ENCODE measurements at regions not wholly inside any gene's neighbourhood (a gene's known extent, or its start where the extent isn't known, plus 50 kb on each side); places are given as distances from the start of the nearest gene placed in this dataset.

- Mint-ChIP-seq H3K4me1 (ENCODE audit: low read depth, unreplicated experiment) (no peaks in the 10 kb centered on the region), H3K27me3 (ENCODE audit: unreplicated experiment) (no peaks in the 10 kb centered on the region), H3K4me3 (ENCODE audit: low read depth, unreplicated experiment) (no peak overlapping the region), H3K9me3 (ENCODE audit: low read depth, unreplicated experiment) (no peaks in the 10 kb centered on the region), H3K36me3 (ENCODE audit: insufficient read depth, unreplicated experiment) (no peaks in the 10 kb centered on the region), H3K27ac (ENCODE audit: unreplicated experiment) (no peak overlapping the region)
- CTCF ChIA-PET: interaction anchor here (1.1 kb wide), 1 partner anchor 1075 kb away, joined by 3 read pairs; no protein-coding TSS in a partner anchor
- BruUV-seq (replicated peaks): no TSS peak
- intact Hi-C loops (cut with micrococcal nuclease; ENCODE audit: unreplicated experiment): no loop called here
- TF ChIP-seq CTCF (IDR thresholded peaks at IDR 0.05; ENCODE audit: unreplicated experiment): no peak
- DNase-seq: no peak
These were observed 1117.6 kb upstream of the DDX18 start for GRCh38 chr2:116696903-116697302.

- TF ChIP-seq CTCF (IDR thresholded peaks at IDR 0.05; ENCODE audit: unreplicated experiment): no peak
- no peaks in the 10 kb centered on the region for H3K27me3 Mint-ChIP-seq (ENCODE audit: unreplicated experiment)
- no peak overlapping the region for H3K27ac Mint-ChIP-seq (ENCODE audit: unreplicated experiment)
- DNase-seq: no peak
- BruUV-seq (replicated peaks): no TSS peak
- H3K4me3 Mint-ChIP-seq (ENCODE audit: low read depth, unreplicated experiment): no peak overlapping the region
- CTCF ChIA-PET: interaction anchor here (0.7 kb wide), 1 partner anchor 1315 kb away, joined by 4 read pairs; no protein-coding TSS in a partner anchor
- H3K9me3 Mint-ChIP-seq (ENCODE audit: low read depth, unreplicated experiment): peaks cover 12% of the 10 kb centered on the region
- no peaks in the 10 kb centered on the region for H3K4me1 Mint-ChIP-seq (ENCODE audit: low read depth, unreplicated experiment)
- intact Hi-C loops (cut with micrococcal nuclease; ENCODE audit: unreplicated experiment): no loop called here
- no peaks in the 10 kb centered on the region for H3K36me3 Mint-ChIP-seq (ENCODE audit: insufficient read depth, unreplicated experiment)
These were observed 1108.1 kb upstream of the DDX18 start for GRCh38 chr2:116706396-116706795.

- Mint-ChIP-seq H3K4me3 (ENCODE audit: low read depth, unreplicated experiment) (no peak overlapping the region), H3K9me3 (ENCODE audit: low read depth, unreplicated experiment) (peaks cover 4% of the 10 kb centered on the region), H3K36me3 (ENCODE audit: insufficient read depth, unreplicated experiment) (no peaks in the 10 kb centered on the region), H3K4me1 (ENCODE audit: low read depth, unreplicated experiment) (no peaks in the 10 kb centered on the region), H3K27me3 (ENCODE audit: unreplicated experiment) (no peaks in the 10 kb centered on the region), H3K27ac (ENCODE audit: unreplicated experiment) (no peak overlapping the region)
- intact Hi-C loops (cut with micrococcal nuclease; ENCODE audit: unreplicated experiment): no loop called here
- TF ChIP-seq CTCF (IDR thresholded peaks at IDR 0.05; ENCODE audit: unreplicated experiment): no peak
- DNase-seq: no peak
- no TSS peak for BruUV-seq (replicated peaks)
- CTCF ChIA-PET: no interaction called here
These were observed 1098.5 kb upstream of the DDX18 start for GRCh38 chr2:116716038-116716437.

- no peak for TF ChIP-seq CTCF (IDR thresholded peaks at IDR 0.05; ENCODE audit: unreplicated experiment)
- no peaks in the 10 kb centered on the region for H3K36me3 Mint-ChIP-seq (ENCODE audit: insufficient read depth, unreplicated experiment)
- CTCF ChIA-PET: no interaction called here
- peaks cover 4% of the 10 kb centered on the region for H3K9me3 Mint-ChIP-seq (ENCODE audit: low read depth, unreplicated experiment)
- BruUV-seq (replicated peaks): no TSS peak
- no peak overlapping the region for H3K27ac Mint-ChIP-seq (ENCODE audit: unreplicated experiment)
- no peak for DNase-seq
- intact Hi-C loops (cut with micrococcal nuclease; ENCODE audit: unreplicated experiment): no loop called here
- H3K27me3 Mint-ChIP-seq (ENCODE audit: unreplicated experiment): no peaks in the 10 kb centered on the region
- H3K4me1 Mint-ChIP-seq (ENCODE audit: low read depth, unreplicated experiment): no peaks in the 10 kb centered on the region
- H3K4me3 Mint-ChIP-seq (ENCODE audit: low read depth, unreplicated experiment): no peak overlapping the region
These were observed 1098.0 kb upstream of the DDX18 start for GRCh38 chr2:116716444-116716843.

All from Calu3 (cell line).